GM18511 (cell line): ENCODE measurements at regions not wholly inside any gene's neighbourhood (a gene's known extent, or its start where the extent isn't known, plus 50 kb on each side); places are given as distances from the start of the nearest gene placed in this dataset.

Experiments
- ATAC-seq: cut with Tn5 transposase; IDR thresholded peaks from one replicate; pipeline ENCODE4 v1.9.1; 2021; ENCODE audit warnings: mild to moderate bottlenecking, moderate library complexity; ENCODE audit not compliant: unreplicated experiment

GRCh38 chr11:109150581-109150980 is 271.4 kb upstream of the C11orf87 start:
- no peak for ATAC-seq

GRCh38 chr11:109153836-109154235 is 268.2 kb upstream of the C11orf87 start:
- no peak for ATAC-seq

GRCh38 chr11:109155291-109155690 is 266.7 kb upstream of the C11orf87 start:
- ATAC-seq: no peak

GRCh38 chr11:109165035-109165434 is 257.0 kb upstream of the C11orf87 start:
- no peak for ATAC-seq

- ATAC-seq: no peak
Measured at GRCh38 chr11:109166441-109166840, 255.5 kb upstream of the C11orf87 start.

GRCh38 chr11:109173504-109173903 is 248.5 kb upstream of the C11orf87 start:
- ATAC-seq: no peak

- ATAC-seq: no peak
Measured at GRCh38 chr11:109184376-109184775, 237.6 kb upstream of the C11orf87 start.

- no peak for ATAC-seq
Measured at GRCh38 chr11:109192864-109193263, 229.1 kb upstream of the C11orf87 start.

GRCh38 chr11:109193880-109194279 is 228.1 kb upstream of the C11orf87 start:
- ATAC-seq: no peak

- ATAC-seq: no peak
Measured at GRCh38 chr11:109196016-109196415, 226.0 kb upstream of the C11orf87 start.

GRCh38 chr11:109197656-109198055 is 224.3 kb upstream of the C11orf87 start:
- no peak for ATAC-seq

GRCh38 chr11:109203176-109203575 is 218.8 kb upstream of the C11orf87 start:
- ATAC-seq: no peak

GRCh38 chr11:109205312-109205711 is 216.7 kb upstream of the C11orf87 start:
- ATAC-seq: no peak

- ATAC-seq: no peak
Measured at GRCh38 chr11:109208121-109208520, 213.9 kb upstream of the C11orf87 start.

- ATAC-seq: no peak
Measured at GRCh38 chr11:109209572-109209971, 212.4 kb upstream of the C11orf87 start.

- ATAC-seq: no peak
Measured at GRCh38 chr11:109221190-109221589, 200.8 kb upstream of the C11orf87 start.

GRCh38 chr11:109222761-109223160 is 199.2 kb upstream of the C11orf87 start:
- no peak for ATAC-seq

- no peak for ATAC-seq
Measured at GRCh38 chr11:109223451-109223850, 198.5 kb upstream of the C11orf87 start.

- ATAC-seq: no peak
Measured at GRCh38 chr11:109229682-109230081, 192.3 kb upstream of the C11orf87 start.

GRCh38 chr11:109236188-109236587 is 185.8 kb upstream of the C11orf87 start:
- ATAC-seq: no peak

- ATAC-seq: no peak
Measured at GRCh38 chr11:109236696-109237095, 185.3 kb upstream of the C11orf87 start.

GRCh38 chr11:109237636-109238035 is 184.4 kb upstream of the C11orf87 start:
- ATAC-seq: no peak

GRCh38 chr11:109241988-109242536 is 179.9 kb upstream of the C11orf87 start:
- no peak for ATAC-seq
